K562 (cell line): ENCODE measurements at regions not wholly inside any gene's neighbourhood (a gene's known extent, or its start where the extent isn't known, plus 50 kb on each side); places are given as distances from the start of the nearest gene placed in this dataset.

Experiments
- ATAC-seq: fragments of 200-7000 bp; cut with Tn5 transposase; 3 replicates; pipeline ENCODE4 v1.9.1; 2020; ENCODE audit warnings: moderate library complexity
- BruUV-seq: library from RNA; stranded (reverse); fragments of 400-500 nt; replicated peaks from 2 replicates; lab custom pipeline; 2021; lab: Mats Ljungman, UMichigan
- CTCF ChIA-PET: fragments of 300-600 bp; formaldehyde crosslinking; extraction: SDS; loops from one replicate; lab custom pipeline; 2021; ENCODE audit warnings: low intra/inter-chr PET ratio; lab: Yijun Ruan, JAX
- POLR2A ChIA-PET: fragments of 300-600, 350-650 bp; sonication (Branson Sonifier 250); formaldehyde crosslinking; extraction: SDS; loops from one replicate; lab custom pipeline; 2021; ENCODE audit warnings: antibody characterized with exemption, inconsistent platforms; lab: Yijun Ruan, JAX
- DNase-seq, 4 experiments: peaks; one replicate each; pipeline versions ENCODE4 v3.0.0 to v3.0.0-alpha.2; 2011 to 2018; ENCODE audit warnings: low spot score in 3 of 4, mixed read lengths in 3 of 4; ENCODE audit errors: extremely low read depth in 1 of 4
- FAIRE-seq: peaks from 2 replicates; lab custom pipeline; 2011; peaks lifted over from hg19 to GRCh38; lab: Jason Lieb, UNC
- H2AFZ ChIP-seq: 2 replicates; pipeline ENCODE4 v1.6.0; 2011; ENCODE audit warnings: low read depth, low read length, control low read depth, inconsistent platforms
- H3K27ac ChIP-seq: fragments of 200-600 bp; 3 replicates; pipeline ENCODE4 v1.8.0; 2011; ENCODE audit warnings: low read depth, mild to moderate bottlenecking, control low read depth, inconsistent platforms, low read length, moderate library complexity, mixed read lengths; ENCODE audit errors: extremely low read depth
- H3K27me3 ChIP-seq, 2 experiments: fragments of 300-600 bp in 1 of 2; 2 replicates in 1 of 2; 3 replicates in 1 of 2; pipeline versions ENCODE4 v1.6.0 to v1.8.0; 2011; ENCODE audit warnings: inconsistent platforms in 2 of 2, low read length in 2 of 2, mild to moderate bottlenecking in 1 of 2, mixed read lengths in 1 of 2, moderate library complexity in 1 of 2; ENCODE audit not compliant: control insufficient read depth in 2 of 2, insufficient read depth in 2 of 2
- H3K36me3 ChIP-seq: fragments of 300-600 bp; 3 replicates; pipeline ENCODE4 v1.8.0; 2011; ENCODE audit warnings: mild to moderate bottlenecking, low read length, inconsistent platforms; ENCODE audit not compliant: control insufficient read depth, insufficient read depth
- H3K4me1 ChIP-seq, 2 experiments: fragments of 200-600 bp in 1 of 2; replicated peaks in 1 of 2; 2 replicates in 1 of 2; 3 replicates in 1 of 2; pipeline versions ENCODE4 v1.5.1 to v1.8.0; 2011; ENCODE audit warnings: inconsistent platforms in 2 of 2, low read length in 2 of 2, mild to moderate bottlenecking in 1 of 2, mixed read lengths in 1 of 2, moderate library complexity in 1 of 2; ENCODE audit not compliant: control insufficient read depth in 2 of 2, insufficient read depth in 2 of 2
- H3K4me2 ChIP-seq: 2 replicates; pipeline ENCODE4 v1.6.1; 2011; ENCODE audit warnings: low read length, control low read depth, inconsistent platforms, mixed read lengths; ENCODE audit not compliant: insufficient read depth
- H3K4me3 ChIP-seq: fragments of 200-600 bp; sonication (generic), shearing (Covaris generic); 2 replicates; pipeline ENCODE4 v1.5.1; 2016; ENCODE audit warnings: control low read depth, inconsistent platforms
- H3K79me2 ChIP-seq: fragments of 200-600 bp; 3 replicates; pipeline ENCODE4 v1.8.0; 2011; ENCODE audit warnings: low read length, inconsistent platforms; ENCODE audit not compliant: control insufficient read depth, insufficient read depth
- H3K9ac ChIP-seq, 2 experiments: 2 replicates each; pipeline versions ENCODE4 v1.6.0 to v1.6.1; 2011; ENCODE audit warnings: low read depth in 2 of 2, low read length in 2 of 2, control low read depth in 1 of 2, inconsistent platforms in 1 of 2, mild to moderate bottlenecking in 1 of 2, mixed read lengths in 1 of 2; ENCODE audit not compliant: insufficient read depth in 1 of 2
- H3K9me1 ChIP-seq: one replicate; pipeline ENCODE4 v1.6.0; 2011; ENCODE audit warnings: inconsistent platforms, mild to moderate bottlenecking, low read length, moderate library complexity; ENCODE audit not compliant: control insufficient read depth, insufficient read depth
- H3K9me3 ChIP-seq: replicated peaks from 2 replicates; pipeline ENCODE4 v1.5.1; 2011; ENCODE audit warnings: low read depth, low read length, inconsistent platforms; ENCODE audit not compliant: control insufficient read depth, insufficient read depth
- H4K20me1 ChIP-seq: replicated peaks from 2 replicates; pipeline ENCODE4 v1.6.1; 2011; ENCODE audit warnings: low read length, inconsistent platforms, mixed read lengths; ENCODE audit not compliant: control insufficient read depth, insufficient read depth
- BRF2 ChIP-seq: IDR thresholded peaks from 3 replicates; pipeline ENCODE4 v1.6.1; 2011; ENCODE audit warnings: borderline replicate concordance, mild to moderate bottlenecking; ENCODE audit not compliant: insufficient read length, insufficient read depth
- CBX8 ChIP-seq: fragments of 200-600 bp; sonication (generic); IDR thresholded peaks from 2 replicates; pipeline ENCODE4 v1.6.1; 2012; ENCODE audit warnings: borderline replicate concordance, mixed run types, low read depth, mild to moderate bottlenecking, moderate library complexity, mixed read lengths, low read length, control low read depth, inconsistent platforms; ENCODE audit not compliant: poor library complexity, severe bottlenecking; ENCODE audit errors: extremely low read depth
- CC2D1A ChIP-seq: fragments of 450-650 bp; IDR thresholded peaks from 2 replicates; pipeline ENCODE4 v1.6.1; 2017; ENCODE audit warnings: mild to moderate bottlenecking
- GTF2E2 ChIP-seq: fragments of 200-800 bp; sonication (Bioruptor generic); IDR thresholded peaks from 2 replicates; pipeline ENCODE4 v1.6.1; 2016; ENCODE audit warnings: missing genetic modification characterization, missing compliant biosample characterization
- HBP1 ChIP-seq: fragments of 450-650 bp; formaldehyde crosslinking; IDR thresholded peaks from 2 replicates; pipeline ENCODE4 v1.4.0; 2022; ENCODE audit warnings: missing genetic modification characterization
- KLF6 ChIP-seq: fragments of 250-450 bp; sonication (Bioruptor Pico); IDR thresholded peaks from 2 replicates; pipeline ENCODE4 v1.4.0; 2020; ENCODE audit warnings: mild to moderate bottlenecking, moderate library complexity, borderline replicate concordance
- MCM3 ChIP-seq: fragments of 450-650 bp; IDR thresholded peaks from 2 replicates; pipeline ENCODE4 v1.6.1; 2016
- MEF2A ChIP-seq: IDR thresholded peaks from 2 replicates; pipeline ENCODE4 v1.6.1; 2011; ENCODE audit warnings: low read depth, mild to moderate bottlenecking, low read length, moderate library complexity; ENCODE audit not compliant: control insufficient read depth
- NR2F6 ChIP-seq: fragments of 450-650 bp; formaldehyde crosslinking; IDR thresholded peaks from 2 replicates; pipeline ENCODE4 v1.4.0; 2020; ENCODE audit warnings: mild to moderate bottlenecking
- OTX1 ChIP-seq: fragments of 450-650 bp; formaldehyde crosslinking; IDR thresholded peaks from 2 replicates; pipeline ENCODE4 v1.4.0; 2022; ENCODE audit warnings: mild to moderate bottlenecking
- POLR2H ChIP-seq: IDR thresholded peaks from 2 replicates; pipeline ENCODE4 v1.6.1; 2016; ENCODE audit warnings: missing genetic modification characterization, low read depth, mild to moderate bottlenecking, control low read depth, missing compliant biosample characterization, moderate library complexity
- RBM15 ChIP-seq: fragments of 200-400 bp; formaldehyde crosslinking; IDR thresholded peaks from 2 replicates; pipeline ENCODE4 v1.6.1; 2018; ENCODE audit warnings: mild to moderate bottlenecking, low read length, moderate library complexity; ENCODE audit not compliant: insufficient read depth
- SAP30 ChIP-seq: fragments of 200-600 bp; sonication (generic); IDR thresholded peaks from 2 replicates; pipeline ENCODE4 v1.6.1; 2012; ENCODE audit warnings: borderline replicate concordance, low read depth, mild to moderate bottlenecking, moderate library complexity, low read length, control low read depth, inconsistent platforms; ENCODE audit not compliant: insufficient read depth, poor library complexity, severe bottlenecking
- THAP7 ChIP-seq: fragments of 250-450 bp; sonication (Bioruptor Pico); IDR thresholded peaks from 2 replicates; pipeline ENCODE4 v1.5.0; 2021
- USF1 ChIP-seq: sonication (generic); formaldehyde crosslinking; IDR thresholded peaks from 2 replicates; pipeline ENCODE4 v1.9.0; 2022; ENCODE audit warnings: mild to moderate bottlenecking, missing genetic modification reagents
- YY1 ChIP-seq, 3 experiments: IDR thresholded peaks; 2 replicates each; pipeline ENCODE4 v1.6.1; 2011; ENCODE audit warnings: low read length in 2 of 3, mild to moderate bottlenecking in 2 of 3, moderate library complexity in 2 of 3, borderline replicate concordance in 1 of 3, control low read depth in 1 of 3, low read depth in 1 of 3; ENCODE audit not compliant: insufficient read depth in 3 of 3, insufficient replicate concordance in 2 of 3, control insufficient read depth in 1 of 3, insufficient read length in 1 of 3; ENCODE audit errors: extremely low read depth in 1 of 3
- ZFP36 ChIP-seq: fragments of 150-350 bp; IDR thresholded peaks from 2 replicates; pipeline ENCODE4 v1.6.1; 2018; ENCODE audit warnings: low read length, low read depth; ENCODE audit not compliant: partially characterized antibody
- ZNF551 ChIP-seq: fragments of 250-450 bp; sonication (Bioruptor Pico); IDR thresholded peaks from 2 replicates; pipeline ENCODE4 v1.5.0; 2021; ENCODE audit warnings: mild to moderate bottlenecking, moderate library complexity
- in situ Hi-C: fragments of 300-500 bp; cut with MboI; formaldehyde crosslinking; loops from 4 replicates; pipeline ENCODE4 v1.15.0; 2018; ENCODE audit warnings: inconsistent platforms, mixed read lengths
- intact Hi-C: fragments of 100-400 bp; cut with micrococcal nuclease; formaldehyde crosslinking; loops from 2 replicates; pipeline ENCODE4 v1.14.2; 2022

GRCh38 chr14:28340816-28341215 is 425.8 kb upstream of the FOXG1 start (continued):
- TF ChIP-seq CBX8 (no peak), MEF2A (no peak), ZNF551 (CRISPR knock-in tag) (no peak), GTF2E2 (tag) (no peak)

GRCh38 chr14:28344381-28344780 is 422.2 kb upstream of the FOXG1 start:
- FAIRE-seq (no peak), ATAC-seq (no peak)
- CTCF ChIA-PET = no interaction called here
- TF ChIP-seq NR2F6 (CRISPR knock-in tag) (no peak), THAP7 (CRISPR knock-in tag) (no peak), ZFP36 (no peak), KLF6 (no peak), HBP1 (CRISPR knock-in tag) (no peak), POLR2H (no peak), SAP30 (no peak), RBM15 (no peak), MCM3 (no peak), CC2D1A (no peak), BRF2 (no peak), USF1 (CRISPR knock-in tag) (no peak), YY1 (IDR thresholded peaks at IDR 0.05; ENCODE audit: borderline replicate concordance in 1 of 3, control insufficient read depth in 1 of 3, extremely low read depth in 1 of 3, insufficient read depth in 3 of 3, insufficient read length in 1 of 3, insufficient replicate concordance in 2 of 3, low read depth in 1 of 3, low read length in 2 of 3) (no peak), OTX1 (CRISPR knock-in tag) (no peak)

More at GRCh38 chr14:28344381-28344780, 422.2 kb upstream of the FOXG1 start:
- H4K20me1 ChIP-seq = no peaks in the 10 kb centered on the region
- no peaks in the 10 kb centered on the region for H3K9me3 ChIP-seq
- H2AFZ ChIP-seq = no peak overlapping the region
- H3K9me1 ChIP-seq = no peaks in the 10 kb centered on the region
- H3K27ac ChIP-seq = no peak overlapping the region
- H3K9ac ChIP-seq = no peak overlapping the region
- in situ Hi-C loops (no loop called here), intact Hi-C loops (no loop called here)
- no peak overlapping the region for H3K4me3 ChIP-seq
- DNase-seq = no peak
- no peaks in the 10 kb centered on the region for H3K27me3 ChIP-seq
- BruUV-seq = no TSS peak
- H3K4me1 ChIP-seq = no peaks in the 10 kb centered on the region
- no peaks in the 10 kb centered on the region for H3K79me2 ChIP-seq
- H3K36me3 ChIP-seq = no peaks in the 10 kb centered on the region
- no peak overlapping the region for H3K4me2 ChIP-seq
- POLR2A ChIA-PET = no interaction called here
